Testis (tissue), 2 donors: ENCODE measurements at regions not wholly inside any gene's neighbourhood (a gene's known extent, or its start where the extent isn't known, plus 50 kb on each side); places are given as distances from the start of the nearest gene placed in this dataset.

ENCODE experiments used
- CTCF ChIP-seq, 3 experiments: fragments of 450-650 bp in 2 of 3; fragments of 200-600 bp in 1 of 3; sonication (generic) in 1 of 3; IDR thresholded peaks; one replicate each; pipeline ENCODE4 v1.5.1; 2016 to 2019; ENCODE audit warnings: antibody characterized with exemption in 3 of 3, mild to moderate bottlenecking in 2 of 3, moderate library complexity in 1 of 3
- POLR2A ChIP-seq: fragments of 450-650 bp; IDR thresholded peaks from one replicate; pipeline ENCODE4 v1.6.1; 2017; ENCODE audit warnings: antibody characterized with exemption, mild to moderate bottlenecking, moderate library complexity

- TF ChIP-seq CTCF (IDR thresholded peaks at IDR 0.05) (no peak), POLR2A (no peak)
These were observed 1407.1 kb upstream of the MIR17HG start for GRCh38 chr13:89940383-89940782.
